Breast epithelium (tissue), 4 donors: ENCODE measurements at regions not wholly inside any gene's neighbourhood (a gene's known extent, or its start where the extent isn't known, plus 50 kb on each side); places are given as distances from the start of the nearest gene placed in this dataset.

Experiments used
- DNase-seq, 2 donors: peaks; one replicate each; pipeline ENCODE4 v3.0.0-alpha.2; 2019; ENCODE audit warnings: low spot score in 2 of 2
- H3K27ac ChIP-seq, 2 donors: fragments of 200-600 bp; sonication (generic) in 1 of 2; one replicate each; pipeline ENCODE4 v1.5.1; 2016 to 2019; ENCODE audit warnings: mild to moderate bottlenecking in 1 of 2
- H3K27me3 ChIP-seq, 2 donors: fragments of 200-600 bp; sonication (generic) in 1 of 2; one replicate each; pipeline versions ENCODE4 v1.5.1 to v1.6.0; 2017 to 2019; ENCODE audit warnings: control low read depth in 1 of 2, mild to moderate bottlenecking in 1 of 2
- H3K36me3 ChIP-seq: fragments of 200-600 bp; one replicate; pipeline ENCODE4 v1.5.1; 2019
- H3K4me1 ChIP-seq, 2 donors: fragments of 200-600 bp; sonication (generic); one replicate each; pipeline ENCODE4 v1.5.1; 2016 to 2019; ENCODE audit warnings: control low read depth in 1 of 2
- H3K4me3 ChIP-seq, 3 donors: fragments of 200-600 bp; sonication (generic); 1 replicate in 2 of 3; 2 replicates in 1 of 3; pipeline ENCODE4 v1.5.1; 2016 to 2019; ENCODE audit warnings: mild to moderate bottlenecking in 3 of 3, moderate library complexity in 2 of 3
- H3K9me3 ChIP-seq, 2 donors: fragments of 200-600 bp; sonication (generic) in 1 of 2; one replicate each; pipeline ENCODE4 v1.5.1; 2016 to 2019; ENCODE audit warnings: control low read depth in 1 of 2
- CTCF ChIP-seq, 3 donors: fragments of 450-650 bp; IDR thresholded peaks; one replicate each; pipeline ENCODE4 v1.5.1; 2016 to 2017; ENCODE audit warnings: antibody characterized with exemption in 3 of 3, mild to moderate bottlenecking in 3 of 3, moderate library complexity in 3 of 3
- POLR2A ChIP-seq: fragments of 450-650 bp; IDR thresholded peaks from one replicate; pipeline ENCODE4 v1.6.1; 2016; ENCODE audit warnings: antibody characterized with exemption, mild to moderate bottlenecking, moderate library complexity
- POLR2AphosphoS5 ChIP-seq, 3 donors: sonication (generic); formaldehyde crosslinking; IDR thresholded peaks; one replicate each; pipeline ENCODE4 v1.6.1; 2017; ENCODE audit warnings: antibody characterized with exemption in 3 of 3
- intact Hi-C: fragments of 100-400 bp; cut with DNase I; formaldehyde crosslinking; loops from one replicate; pipeline ENCODE4 v1.15.1; 2023; ENCODE audit warnings: low total_unique reads

- intact Hi-C loops, result no loop called here
- no peak for DNase-seq
- H3K27ac ChIP-seq, result no peak overlapping the region
- no peaks in the 10 kb centered on the region for H3K4me1 ChIP-seq
- no peaks in the 10 kb centered on the region for H3K36me3 ChIP-seq
- peaks cover 0 to 9% of the 10 kb centered on the region in 2 donors for H3K9me3 ChIP-seq
- H3K27me3 ChIP-seq, result no peaks in the 10 kb centered on the region
- TF ChIP-seq CTCF (IDR thresholded peaks at IDR 0.05) (no peak), POLR2A (no peak), POLR2AphosphoS5 (IDR thresholded peaks at IDR 0.05) (no peak)
- no peak overlapping the region for H3K4me3 ChIP-seq
Observed at GRCh38 chr2:208620487-208620978, 213.9 kb downstream of the PTH2R start.

DNA sequence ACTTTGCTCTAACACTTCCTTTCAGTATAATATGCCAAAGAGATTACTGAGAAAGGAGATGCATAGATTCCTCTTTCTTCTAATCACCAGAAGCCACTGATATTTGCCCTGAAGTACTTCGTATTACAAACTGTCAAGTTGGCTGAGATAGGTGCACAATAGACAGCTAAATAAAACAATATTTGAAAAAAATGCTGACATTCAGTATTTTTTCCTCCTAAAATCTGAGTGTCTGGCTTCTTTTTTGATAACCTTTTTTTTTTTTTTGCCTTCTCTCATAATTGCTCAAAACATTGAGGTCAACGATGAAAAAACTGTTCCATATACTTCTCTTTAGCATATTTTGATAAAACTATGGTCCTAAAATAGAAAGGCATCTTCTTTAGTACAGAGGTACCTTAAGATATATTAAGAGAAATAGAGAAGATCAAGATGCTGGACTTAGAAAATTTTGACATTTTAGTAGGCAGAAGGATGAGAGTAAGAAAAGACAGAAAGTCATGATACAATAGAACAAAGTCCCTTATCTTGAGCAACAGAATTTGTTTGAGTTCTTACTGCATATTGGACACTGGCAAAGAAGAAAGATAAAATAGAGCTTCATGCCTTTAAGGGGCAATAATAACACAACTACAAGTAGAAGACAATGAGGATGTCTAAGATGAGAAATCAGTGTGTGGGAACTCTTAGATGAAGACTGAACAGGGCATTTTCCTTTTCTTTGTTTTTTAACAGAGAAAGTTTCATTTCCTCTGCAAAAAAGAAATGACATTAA lies 220.7 kb downstream of the PTH2R start:
- Histone ChIP-seq H3K27ac (no peak overlapping the region), H3K4me3 (no peak overlapping the region), H3K36me3 (no peaks in the 10 kb centered on the region), H3K9me3 (no peaks in the 10 kb centered on the region), H3K27me3 (no peaks in the 10 kb centered on the region), H3K4me1 (no peaks in the 10 kb centered on the region)
- intact Hi-C loops, result no loop called here
- DNase-seq, result no peak
- no peak for TF ChIP-seq CTCF (IDR thresholded peaks at IDR 0.05)
- no peak for TF ChIP-seq POLR2AphosphoS5 (IDR thresholded peaks at IDR 0.05)
- no peak for TF ChIP-seq POLR2A

DNA sequence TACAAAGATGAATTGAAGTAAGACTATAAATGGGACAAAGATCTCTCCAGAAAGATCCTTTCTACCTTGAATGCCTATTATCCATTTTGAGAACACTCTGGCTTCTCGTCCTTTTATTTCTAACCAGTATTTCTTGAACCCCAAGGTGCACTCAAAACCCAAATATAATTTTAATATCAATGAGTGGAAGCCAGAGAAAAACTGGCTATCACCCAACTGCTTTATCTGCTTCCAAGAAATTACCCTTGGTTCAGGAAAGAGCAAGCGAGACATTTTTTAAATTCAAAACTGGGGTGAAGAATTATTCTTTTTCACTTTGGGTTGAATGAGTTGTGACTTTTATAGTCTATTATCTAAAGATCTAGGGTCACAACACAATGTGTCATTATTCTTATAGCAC lies 221.3 kb downstream of the PTH2R start:
- Histone ChIP-seq H3K9me3 (no peaks in the 10 kb centered on the region), H3K36me3 (no peaks in the 10 kb centered on the region), H3K27me3 (no peaks in the 10 kb centered on the region), H3K4me1 (no peaks in the 10 kb centered on the region), H3K4me3 (no peak overlapping the region), H3K27ac (no peak overlapping the region)
- DNase-seq, result no peak
- no peak for TF ChIP-seq POLR2AphosphoS5 (IDR thresholded peaks at IDR 0.05)
- intact Hi-C loops, result no loop called here

DNA sequence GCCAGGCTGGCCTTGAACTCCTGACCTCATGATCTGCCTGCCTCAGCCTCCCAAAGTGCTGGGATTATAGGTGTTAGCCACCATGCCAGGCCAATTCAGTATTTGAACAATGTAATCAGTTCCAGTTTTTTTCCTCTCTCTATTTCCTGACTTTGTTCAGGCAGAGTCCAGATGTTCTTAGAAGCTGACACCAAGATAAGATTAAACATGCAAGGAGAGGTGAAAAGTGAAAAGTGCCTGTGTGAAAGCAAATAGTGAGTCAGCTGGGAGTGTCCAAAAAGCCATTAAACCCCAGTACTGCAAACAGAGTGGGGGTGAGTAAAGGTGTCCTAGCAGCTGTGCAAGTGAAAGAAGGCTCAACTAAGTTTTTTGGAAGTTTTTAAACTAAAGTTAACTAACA lies 231.5 kb downstream of the PTH2R start:
- TF ChIP-seq POLR2A, result no peak
- TF ChIP-seq POLR2AphosphoS5 (IDR thresholded peaks at IDR 0.05), result no peak
- no peak for TF ChIP-seq CTCF (IDR thresholded peaks at IDR 0.05)
- intact Hi-C loops, result no loop called here
- Histone ChIP-seq H3K9me3 (no peaks in the 10 kb centered on the region), H3K27me3 (no peaks in the 10 kb centered on the region), H3K36me3 (no peaks in the 10 kb centered on the region), H3K27ac (no peak overlapping the region), H3K4me1 (no peaks in the 10 kb centered on the region), H3K4me3 (no peak overlapping the region)
- no peak for DNase-seq

DNA sequence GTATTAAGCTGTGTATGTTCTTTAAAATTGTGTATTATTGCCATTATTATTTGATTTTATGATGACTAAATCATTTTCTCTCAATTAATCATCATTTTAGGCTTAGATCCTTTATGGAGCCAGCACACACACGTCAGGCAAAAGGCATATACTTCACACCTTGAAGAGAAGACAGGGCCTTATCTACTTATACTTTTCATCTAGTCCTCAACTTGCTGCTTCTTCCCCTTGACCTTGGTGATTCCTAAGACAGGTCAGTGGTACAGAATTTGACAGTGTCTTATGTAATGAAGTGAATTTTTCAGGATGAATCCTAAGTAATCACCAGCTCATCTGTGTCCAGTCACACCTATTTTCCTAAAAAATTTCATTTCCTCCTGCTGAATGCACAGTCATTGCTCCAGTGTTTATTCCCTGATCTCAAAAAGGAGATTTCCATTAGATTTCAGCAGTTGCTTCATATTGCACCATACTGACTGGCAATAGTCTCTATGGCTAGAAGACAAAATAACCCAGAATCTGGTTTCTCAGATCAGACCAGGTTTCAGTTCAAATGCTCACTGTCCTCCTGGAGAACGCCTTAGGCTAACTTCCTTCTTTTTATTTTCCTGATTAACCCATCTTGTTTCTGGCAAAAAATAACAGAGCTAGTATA lies 235.7 kb downstream of the PTH2R start:
- TF ChIP-seq POLR2AphosphoS5 (IDR thresholded peaks at IDR 0.05) (no peak), CTCF (IDR thresholded peaks at IDR 0.05) (no peak), POLR2A (no peak)
- no peak for DNase-seq
- no peaks in the 10 kb centered on the region for H3K9me3 ChIP-seq
- H3K4me1 ChIP-seq, result no peaks in the 10 kb centered on the region
- intact Hi-C loops, result no loop called here
- no peak overlapping the region for H3K27ac ChIP-seq
- no peaks in the 10 kb centered on the region for H3K36me3 ChIP-seq
- no peak overlapping the region for H3K4me3 ChIP-seq
- H3K27me3 ChIP-seq, result no peaks in the 10 kb centered on the region
